ENCODE measurements at regions not wholly inside any gene's neighbourhood (a gene's known extent, or its start where the extent isn't known, plus 50 kb on each side); places are given as distances from the start of the nearest gene placed in this dataset.
"Not testable (repeated sequence)": the region's sequence is repeated elsewhere in the genome, so short reads cannot be mapped to it uniquely, and the experiment has no call there.

- no peak overlapping the region for H3K4me3 ChIP-seq (ENCODE audit: low read depth in 1 of 2, low read length in 2 of 2)
- no peaks in the 10 kb centered on the region for H3K27me3 ChIP-seq (ENCODE audit: control insufficient read depth in 1 of 2, insufficient read depth in 2 of 2, low read length in 2 of 2)
- no peak overlapping the region for H3K27ac ChIP-seq (ENCODE audit: low read depth, low read length)
These were observed 285.3 kb upstream of the GRAMD2B start for GRCh38 chr5:126137891-126138280.

GRCh38 chr5:126138281-126138931 is 284.8 kb upstream of the GRAMD2B start:
- Histone ChIP-seq H3K4me3 (ENCODE audit: low read depth in 1 of 2, low read length in 2 of 2) (no peak overlapping the region), H3K27ac (ENCODE audit: low read depth, low read length) (no peak overlapping the region), H3K9me3 (ENCODE audit: low read length) (no peaks in the 10 kb centered on the region), H3K27me3 (ENCODE audit: control insufficient read depth in 1 of 2, insufficient read depth in 2 of 2, low read length in 2 of 2) (no peaks in the 10 kb centered on the region), H3K9ac (ENCODE audit: low read length) (no peak overlapping the region), H3K36me3 (ENCODE audit: insufficient read depth, low read length) (no peaks in the 10 kb centered on the region), H3K4me1 (ENCODE audit: insufficient read depth, low read length) (no peaks in the 10 kb centered on the region)

More at GRCh38 chr5:126137891-126138280, 285.3 kb upstream of the GRAMD2B start:
- no peak overlapping the region for H3K9ac ChIP-seq (ENCODE audit: low read length)
- no peaks in the 10 kb centered on the region for H3K36me3 ChIP-seq (ENCODE audit: insufficient read depth, low read length)
- no peaks in the 10 kb centered on the region for H3K4me1 ChIP-seq (ENCODE audit: insufficient read depth, low read length)
- no peaks in the 10 kb centered on the region for H3K9me3 ChIP-seq (ENCODE audit: low read length)

- Histone ChIP-seq H3K27me3 (ENCODE audit: control insufficient read depth in 1 of 2, insufficient read depth in 2 of 2, low read length in 2 of 2) (no peaks in the 10 kb centered on the region), H3K9me3 (ENCODE audit: low read length) (no peaks in the 10 kb centered on the region), H3K4me1 (ENCODE audit: insufficient read depth, low read length) (no peaks in the 10 kb centered on the region), H3K9ac (ENCODE audit: low read length) (no peak overlapping the region), H3K27ac (ENCODE audit: low read depth, low read length) (no peak overlapping the region), H3K36me3 (ENCODE audit: insufficient read depth, low read length) (no peaks in the 10 kb centered on the region), H3K4me3 (ENCODE audit: low read depth in 1 of 2, low read length in 2 of 2) (no peak overlapping the region)
These were observed 284.1 kb upstream of the GRAMD2B start for GRCh38 chr5:126139086-126139485.

GRCh38 chr5:126139773-126140172 is 283.4 kb upstream of the GRAMD2B start:
- no peaks in the 10 kb centered on the region for H3K27me3 ChIP-seq (ENCODE audit: control insufficient read depth in 1 of 2, insufficient read depth in 2 of 2, low read length in 2 of 2)
- H3K9me3 ChIP-seq (ENCODE audit: low read length), result no peaks in the 10 kb centered on the region
- H3K9ac ChIP-seq (ENCODE audit: low read length), result no peak overlapping the region
- H3K27ac ChIP-seq (ENCODE audit: low read depth, low read length), result no peak overlapping the region
- no peaks in the 10 kb centered on the region for H3K4me1 ChIP-seq (ENCODE audit: insufficient read depth, low read length)
- no peaks in the 10 kb centered on the region for H3K36me3 ChIP-seq (ENCODE audit: insufficient read depth, low read length)
- H3K4me3 ChIP-seq (ENCODE audit: low read depth in 1 of 2, low read length in 2 of 2), result no peak overlapping the region

GRCh38 chr5:126143622-126144021 is 279.6 kb upstream of the GRAMD2B start:
- Histone ChIP-seq H3K36me3 (ENCODE audit: insufficient read depth, low read length) (no peaks in the 10 kb centered on the region), H3K9ac (ENCODE audit: low read length) (no peak overlapping the region), H3K27ac (ENCODE audit: low read depth, low read length) (no peak overlapping the region), H3K4me1 (ENCODE audit: insufficient read depth, low read length) (no peaks in the 10 kb centered on the region), H3K27me3 (ENCODE audit: control insufficient read depth in 1 of 2, insufficient read depth in 2 of 2, low read length in 2 of 2) (no peaks in the 10 kb centered on the region), H3K9me3 (ENCODE audit: low read length) (no peaks in the 10 kb centered on the region), H3K4me3 (ENCODE audit: low read depth in 1 of 2, low read length in 2 of 2) (no peak overlapping the region)

GRCh38 chr5:126150319-126150718 is 272.9 kb upstream of the GRAMD2B start:
- not testable (repeated sequence) for H3K36me3 ChIP-seq (ENCODE audit: insufficient read depth, low read length); H3K27ac ChIP-seq (ENCODE audit: low read depth, low read length); H3K4me3 ChIP-seq (ENCODE audit: low read depth in 1 of 2, low read length in 2 of 2); H3K9ac ChIP-seq (ENCODE audit: low read length); H3K27me3 ChIP-seq (ENCODE audit: control insufficient read depth in 1 of 2, insufficient read depth in 2 of 2, low read length in 2 of 2); H3K4me1 ChIP-seq (ENCODE audit: insufficient read depth, low read length); H3K9me3 ChIP-seq (ENCODE audit: low read length)

GRCh38 chr5:126155298-126155697 is 267.9 kb upstream of the GRAMD2B start:
- not testable (repeated sequence) for H3K4me3 ChIP-seq (ENCODE audit: low read depth in 1 of 2, low read length in 2 of 2); H3K9ac ChIP-seq (ENCODE audit: low read length); H3K4me1 ChIP-seq (ENCODE audit: insufficient read depth, low read length); H3K27ac ChIP-seq (ENCODE audit: low read depth, low read length); H3K27me3 ChIP-seq (ENCODE audit: control insufficient read depth in 1 of 2, insufficient read depth in 2 of 2, low read length in 2 of 2); H3K9me3 ChIP-seq (ENCODE audit: low read length); H3K36me3 ChIP-seq (ENCODE audit: insufficient read depth, low read length)

- Histone ChIP-seq H3K36me3 (ENCODE audit: insufficient read depth, low read length) (no peaks in the 10 kb centered on the region), H3K27ac (ENCODE audit: low read depth, low read length) (no peak overlapping the region), H3K4me1 (ENCODE audit: insufficient read depth, low read length) (no peaks in the 10 kb centered on the region), H3K9ac (ENCODE audit: low read length) (no peak overlapping the region), H3K27me3 (ENCODE audit: control insufficient read depth in 1 of 2, insufficient read depth in 2 of 2, low read length in 2 of 2) (no peaks in the 10 kb centered on the region), H3K9me3 (ENCODE audit: low read length) (peaks cover 5% of the 10 kb centered on the region), H3K4me3 (ENCODE audit: low read depth in 1 of 2, low read length in 2 of 2) (no peak overlapping the region)
These were observed 256.8 kb upstream of the GRAMD2B start for GRCh38 chr5:126166368-126166767.

GRCh38 chr5:126168785-126169184 is 254.4 kb upstream of the GRAMD2B start:
- peaks cover 5% of the 10 kb centered on the region for H3K9me3 ChIP-seq (ENCODE audit: low read length)
- H3K27ac ChIP-seq (ENCODE audit: low read depth, low read length), result no peak overlapping the region
- no peaks in the 10 kb centered on the region for H3K36me3 ChIP-seq (ENCODE audit: insufficient read depth, low read length)
- H3K4me3 ChIP-seq (ENCODE audit: low read depth in 1 of 2, low read length in 2 of 2), result no peak overlapping the region
- no peaks in the 10 kb centered on the region for H3K27me3 ChIP-seq (ENCODE audit: control insufficient read depth in 1 of 2, insufficient read depth in 2 of 2, low read length in 2 of 2)
- no peak overlapping the region for H3K9ac ChIP-seq (ENCODE audit: low read length)
- no peaks in the 10 kb centered on the region for H3K4me1 ChIP-seq (ENCODE audit: insufficient read depth, low read length)

GRCh38 chr5:126171916-126172315 is 251.3 kb upstream of the GRAMD2B start:
- H3K9ac ChIP-seq (ENCODE audit: low read length), result no peak overlapping the region
- no peak overlapping the region for H3K4me3 ChIP-seq (ENCODE audit: low read depth in 1 of 2, low read length in 2 of 2)
- no peaks in the 10 kb centered on the region for H3K9me3 ChIP-seq (ENCODE audit: low read length)
- H3K27ac ChIP-seq (ENCODE audit: low read depth, low read length), result no peak overlapping the region
- no peaks in the 10 kb centered on the region for H3K4me1 ChIP-seq (ENCODE audit: insufficient read depth, low read length)
- H3K36me3 ChIP-seq (ENCODE audit: insufficient read depth, low read length), result no peaks in the 10 kb centered on the region
- no peaks in the 10 kb centered on the region for H3K27me3 ChIP-seq (ENCODE audit: control insufficient read depth in 1 of 2, insufficient read depth in 2 of 2, low read length in 2 of 2)

GRCh38 chr5:126172812-126173211 is 250.4 kb upstream of the GRAMD2B start:
- Histone ChIP-seq H3K27ac (ENCODE audit: low read depth, low read length) (no peak overlapping the region), H3K9me3 (ENCODE audit: low read length) (no peaks in the 10 kb centered on the region), H3K9ac (ENCODE audit: low read length) (no peak overlapping the region), H3K4me1 (ENCODE audit: insufficient read depth, low read length) (no peaks in the 10 kb centered on the region), H3K27me3 (ENCODE audit: control insufficient read depth in 1 of 2, insufficient read depth in 2 of 2, low read length in 2 of 2) (no peaks in the 10 kb centered on the region), H3K36me3 (ENCODE audit: insufficient read depth, low read length) (no peaks in the 10 kb centered on the region), H3K4me3 (ENCODE audit: low read depth in 1 of 2, low read length in 2 of 2) (no peak overlapping the region)

- no peak overlapping the region for H3K27ac ChIP-seq (ENCODE audit: low read depth, low read length)
- H3K4me1 ChIP-seq (ENCODE audit: insufficient read depth, low read length), result no peaks in the 10 kb centered on the region
- no peak overlapping the region for H3K9ac ChIP-seq (ENCODE audit: low read length)
- no peak overlapping the region for H3K4me3 ChIP-seq (ENCODE audit: low read depth in 1 of 2, low read length in 2 of 2)
- H3K9me3 ChIP-seq (ENCODE audit: low read length), result no peaks in the 10 kb centered on the region
- H3K36me3 ChIP-seq (ENCODE audit: insufficient read depth, low read length), result no peaks in the 10 kb centered on the region
- H3K27me3 ChIP-seq (ENCODE audit: control insufficient read depth in 1 of 2, insufficient read depth in 2 of 2, low read length in 2 of 2), result no peaks in the 10 kb centered on the region
These were observed 244.7 kb upstream of the GRAMD2B start for GRCh38 chr5:126178521-126178920.

All from muscle layer of colon (tissue), 2 donors.